ENCODE measurements at regions not wholly inside any gene's neighbourhood (a gene's known extent, or its start where the extent isn't known, plus 50 kb on each side); places are given as distances from the start of the nearest gene placed in this dataset.

DNA sequence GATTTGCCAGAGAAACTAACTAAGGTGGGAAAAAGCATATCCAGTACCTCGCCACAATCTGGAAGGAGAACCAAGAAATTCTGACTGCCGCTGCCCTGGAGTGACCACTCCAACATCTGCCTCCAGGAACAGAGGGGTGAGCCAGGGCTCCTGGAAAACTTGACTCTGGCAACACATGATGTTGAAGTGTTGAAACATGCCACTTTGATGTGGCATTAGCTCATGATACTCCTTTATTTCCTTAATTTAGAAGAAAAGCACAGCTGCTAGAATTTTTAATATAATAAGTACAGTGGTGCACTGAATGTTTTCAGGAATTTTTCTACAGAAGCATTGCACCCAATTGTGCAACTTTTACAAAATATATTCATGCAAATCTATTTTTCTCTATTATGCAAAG is 109.9 kb upstream of the BCL6 start:
- BruUV-seq (replicated peaks): no TSS peak
- Histone ChIP-seq H3K79me1 (ENCODE audit: low read depth in 1 of 2, low read length in 2 of 2) (no peaks in the 10 kb centered on the region), H2BK20ac (ENCODE audit: low read depth, low read length) (no peak overlapping the region), H2BK5ac (ENCODE audit: low read depth, low read length, poor library complexity, severe bottlenecking) (no peak overlapping the region), H2AK5ac (ENCODE audit: low read depth, low read length) (no peak overlapping the region), H3K23ac (ENCODE audit: low read depth, low read length) (no peak overlapping the region), H3K4me1 (ENCODE audit: control insufficient read depth, insufficient read depth, low read length) (peaks cover 7% of the 10 kb centered on the region), H4K91ac (ENCODE audit: insufficient read depth, low read depth, low read length) (no peak overlapping the region), H4K8ac (ENCODE audit: low read depth in 2 of 2, low read length in 2 of 2) (no peak overlapping the region), H3K9me1 (ENCODE audit: insufficient read depth, low read length) (peaks cover 7% of the 10 kb centered on the region), H3K9me3 (ENCODE audit: control insufficient read depth, insufficient read depth, low read length) (0 out of 2 replicates have a peak, but pooled peaks cover 4% of the 10 kb centered on the region), H3K56ac (ENCODE audit: extremely low read depth, insufficient read depth, low read length) (no peak overlapping the region), H2AFZ (replicated peaks; ENCODE audit: low read length, poor library complexity) (no peak overlapping the region), H3K27ac (ENCODE audit: insufficient read depth, low read length) (no peak overlapping the region), H2BK15ac (ENCODE audit: low read depth, low read length) (no peak overlapping the region), H2AK9ac (replicated peaks; ENCODE audit: low read depth, low read length, poor library complexity) (no peak overlapping the region), H3K14ac (replicated peaks; ENCODE audit: low read depth, low read length) (no peak overlapping the region), H2BK120ac (ENCODE audit: low read depth, low read length) (no peak overlapping the region), H3K4ac (ENCODE audit: low read depth, low read length) (no peak overlapping the region), H3K4me3 (ENCODE audit: insufficient read depth, low read depth, low read length) (no peak overlapping the region), H4K5ac (ENCODE audit: low read depth, low read length) (no peak overlapping the region), H3K4me2 (ENCODE audit: low read depth, low read length) (no peak overlapping the region), H3K36me3 (ENCODE audit: control insufficient read depth, insufficient read depth, low read length) (no peaks in the 10 kb centered on the region), H3K9ac (ENCODE audit: low read depth, low read length) (no peak overlapping the region), H3K27me3 (ENCODE audit: control insufficient read depth, insufficient read depth, low read length) (peaks cover 5% of the 10 kb centered on the region; the same call in 1 of the 2 replicates), H4K20me1 (ENCODE audit: insufficient read depth, low read length) (no peaks in the 10 kb centered on the region), H3K18ac (ENCODE audit: low read depth, low read length) (no peak overlapping the region)
- ChIA-PET POLR2A (ENCODE audit: unreplicated experiment) (no interaction called here), CTCF (no interaction called here)
- ATAC-seq (ENCODE audit: low read depth) (no peak), DNase-seq (no peak)
- TF ChIP-seq MAZ (IDR thresholded peaks at IDR 0.05; ENCODE audit: borderline replicate concordance, low read depth, low read length) (no peak), CHD1 (IDR thresholded peaks at IDR 0.05; ENCODE audit: low read depth, low read length) (no peak), SMC3 (IDR thresholded peaks at IDR 0.05; ENCODE audit: low read depth, low read length) (no peak), ELK1 (IDR thresholded peaks at IDR 0.05; ENCODE audit: borderline replicate concordance, low read depth, low read length) (no peak), RFX5 (IDR thresholded peaks at IDR 0.05; ENCODE audit: low read depth, low read length) (no peak), NFE2L2 (IDR thresholded peaks at IDR 0.05; ENCODE audit: low read depth, low read length) (no peak), CTCF (conservative IDR thresholded peaks at IDR 0.05; ENCODE audit: low read depth, low read length) (no peak), BHLHE40 (IDR thresholded peaks at IDR 0.05; ENCODE audit: low read depth, low read length) (no peak), MAFK (IDR thresholded peaks at IDR 0.05; ENCODE audit: low read depth, low read length) (no peak), POLR2A (IDR thresholded peaks at IDR 0.05; ENCODE audit: low read depth, low read length) (no peak), FOS (IDR thresholded peaks at IDR 0.05; ENCODE audit: low read depth, low read length) (no peak), RCOR1 (IDR thresholded peaks at IDR 0.05; ENCODE audit: insufficient replicate concordance, low read length) (no peak), CEBPB (IDR thresholded peaks at IDR 0.05; ENCODE audit: low read depth, low read length) (no peak), RAD21 (IDR thresholded peaks at IDR 0.05; ENCODE audit: low read length) (no peak)
- TF ChIP-seq, protein P1, sequence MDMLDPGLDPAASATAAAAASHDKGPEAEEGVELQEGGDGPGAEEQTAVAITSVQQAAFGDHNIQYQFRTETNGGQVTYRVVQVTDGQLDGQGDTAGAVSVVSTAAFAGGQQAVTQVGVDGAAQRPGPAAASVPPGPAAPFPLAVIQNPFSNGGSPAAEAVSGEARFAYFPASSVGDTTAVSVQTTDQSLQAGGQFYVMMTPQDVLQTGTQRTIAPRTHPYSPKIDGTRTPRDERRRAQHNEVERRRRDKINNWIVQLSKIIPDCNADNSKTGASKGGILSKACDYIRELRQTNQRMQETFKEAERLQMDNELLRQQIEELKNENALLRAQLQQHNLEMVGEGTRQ (IDR thresholded peaks at IDR 0.05; ENCODE audit: low read depth, low read length): no peak
- intact Hi-C loops (cut with micrococcal nuclease): no loop called here
- no CpG with 5 or more reads among the region's 2 CpGs for WGBS, 2 experiments (ENCODE audit: extremely low coverage in 2 of 2, insufficient read length in 1 of 2)
- in situ Hi-C loops (cut with MboI; ENCODE audit: low sequenced_read_pairs): no loop called here
- dilution Hi-C loops (cut with HindIII; ENCODE audit: low sequenced_read_pairs, unreplicated experiment): no loop called here

Data from IMR-90 (cell line).